ENCODE measurements at regions not wholly inside any gene's neighbourhood (a gene's known extent, or its start where the extent isn't known, plus 50 kb on each side); places are given as distances from the start of the nearest gene placed in this dataset.
"Not testable (repeated sequence)": the region's sequence is repeated elsewhere in the genome, so short reads cannot be mapped to it uniquely, and the experiment has no call there.

- DNase-seq, result no peak
These were observed 915.5 kb downstream of the NR2F1-AS1 start for GRCh38 chr5:92665506-92665905.

GRCh38 chr5:92662741-92663140, 918.3 kb downstream of the NR2F1-AS1 start:
- DNase-seq, result no peak

GRCh38 chr5:92659246-92659645, 921.8 kb downstream of the NR2F1-AS1 start:
- no peak for DNase-seq

- DNase-seq, result not testable (repeated sequence)
These were observed 926.4 kb downstream of the NR2F1-AS1 start for GRCh38 chr5:92654601-92655000.

GRCh38 chr5:92653730-92654461, 927.1 kb downstream of the NR2F1-AS1 start:
- no peak for DNase-seq

- DNase-seq, result no peak
These were observed 928.3 kb downstream of the NR2F1-AS1 start for GRCh38 chr5:92652756-92653155.

GRCh38 chr5:92644266-92644886, 936.6 kb downstream of the NR2F1-AS1 start:
- DNase-seq, result no peak

- no peak for DNase-seq
These were observed 939.7 kb downstream of the NR2F1-AS1 start for GRCh38 chr5:92641031-92641962.

GRCh38 chr5:92640340-92640739, 940.7 kb downstream of the NR2F1-AS1 start:
- no peak for DNase-seq

- DNase-seq, result no peak
These were observed 943.1 kb downstream of the NR2F1-AS1 start for GRCh38 chr5:92637960-92638359.

GRCh38 chr5:92637247-92637646, 943.8 kb downstream of the NR2F1-AS1 start:
- no peak for DNase-seq

- no peak for DNase-seq
These were observed 946.0 kb downstream of the NR2F1-AS1 start for GRCh38 chr5:92635001-92635461.

- no peak for DNase-seq
These were observed 947.0 kb downstream of the NR2F1-AS1 start for GRCh38 chr5:92633875-92634487.

GRCh38 chr5:92633176-92633575, 947.8 kb downstream of the NR2F1-AS1 start:
- no peak for DNase-seq

- DNase-seq, result not testable (repeated sequence)
These were observed 949.8 kb downstream of the NR2F1-AS1 start for GRCh38 chr5:92631237-92631701.

- DNase-seq, result no peak
These were observed 951.4 kb downstream of the NR2F1-AS1 start for GRCh38 chr5:92629574-92629973.

GRCh38 chr5:92629000-92629399, 952.0 kb downstream of the NR2F1-AS1 start:
- DNase-seq, result no peak

- DNase-seq, result no peak
These were observed 953.8 kb downstream of the NR2F1-AS1 start for GRCh38 chr5:92627186-92627585.

- DNase-seq, result no peak
These were observed 964.9 kb downstream of the NR2F1-AS1 start for GRCh38 chr5:92616085-92616484.

- DNase-seq, result no peak
These were observed 967.5 kb downstream of the NR2F1-AS1 start for GRCh38 chr5:92613546-92613945.

GRCh38 chr5:92610435-92610834, 970.6 kb downstream of the NR2F1-AS1 start:
- DNase-seq, result not testable (repeated sequence)

GRCh38 chr5:92605591-92605990, 975.4 kb downstream of the NR2F1-AS1 start:
- DNase-seq, result no peak

Measured in stimulated activated CD4-positive, alpha-beta T cell treated with anti-CD3 and anti-CD28 coated beads, Interleukin-4, amount 100 ng/mL, for 24 hours (primary cell).